ENCODE measurements at regions not wholly inside any gene's neighbourhood (a gene's known extent, or its start where the extent isn't known, plus 50 kb on each side); places are given as distances from the start of the nearest gene placed in this dataset.

GRCh38 chr12:127170226-127171180 is 1096.5 kb upstream of the TMEM132C start:
- TF ChIP-seq, protein P1, sequence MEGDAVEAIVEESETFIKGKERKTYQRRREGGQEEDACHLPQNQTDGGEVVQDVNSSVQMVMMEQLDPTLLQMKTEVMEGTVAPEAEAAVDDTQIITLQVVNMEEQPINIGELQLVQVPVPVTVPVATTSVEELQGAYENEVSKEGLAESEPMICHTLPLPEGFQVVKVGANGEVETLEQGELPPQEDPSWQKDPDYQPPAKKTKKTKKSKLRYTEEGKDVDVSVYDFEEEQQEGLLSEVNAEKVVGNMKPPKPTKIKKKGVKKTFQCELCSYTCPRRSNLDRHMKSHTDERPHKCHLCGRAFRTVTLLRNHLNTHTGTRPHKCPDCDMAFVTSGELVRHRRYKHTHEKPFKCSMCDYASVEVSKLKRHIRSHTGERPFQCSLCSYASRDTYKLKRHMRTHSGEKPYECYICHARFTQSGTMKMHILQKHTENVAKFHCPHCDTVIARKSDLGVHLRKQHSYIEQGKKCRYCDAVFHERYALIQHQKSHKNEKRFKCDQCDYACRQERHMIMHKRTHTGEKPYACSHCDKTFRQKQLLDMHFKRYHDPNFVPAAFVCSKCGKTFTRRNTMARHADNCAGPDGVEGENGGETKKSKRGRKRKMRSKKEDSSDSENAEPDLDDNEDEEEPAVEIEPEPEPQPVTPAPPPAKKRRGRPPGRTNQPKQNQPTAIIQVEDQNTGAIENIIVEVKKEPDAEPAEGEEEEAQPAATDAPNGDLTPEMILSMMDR (IDR thresholded peaks at IDR 0.05), result no peak
- TF ChIP-seq POLR2A (IDR thresholded peaks at IDR 0.05), result no peak
